ENCODE measurements at regions not wholly inside any gene's neighbourhood (a gene's known extent, or its start where the extent isn't known, plus 50 kb on each side); places are given as distances from the start of the nearest gene placed in this dataset.
"Not testable (repeated sequence)": the region's sequence is repeated elsewhere in the genome, so short reads cannot be mapped to it uniquely, and the experiment has no call there.

GRCh38 chr19:28386066-28386465 is 826.9 kb downstream of the UQCRFS1 start:
- no peak for DNase-seq (ENCODE audit: low read depth)

GRCh38 chr19:28377077-28377476 is 835.9 kb downstream of the UQCRFS1 start:
- no peak for DNase-seq (ENCODE audit: low read depth)

GRCh38 chr19:28374971-28375370 is 838.0 kb downstream of the UQCRFS1 start:
- DNase-seq (ENCODE audit: low read depth) = no peak

- DNase-seq (ENCODE audit: low read depth) = no peak
Measured at GRCh38 chr19:28372576-28373247, 840.2 kb downstream of the UQCRFS1 start.

GRCh38 chr19:28367146-28367545 is 845.8 kb downstream of the UQCRFS1 start:
- no peak for DNase-seq (ENCODE audit: low read depth)

GRCh38 chr19:28363254-28363653 is 849.7 kb downstream of the UQCRFS1 start:
- no peak for DNase-seq (ENCODE audit: low read depth)

- no peak for DNase-seq (ENCODE audit: low read depth)
Measured at GRCh38 chr19:28359431-28360414, 853.2 kb downstream of the UQCRFS1 start.

GRCh38 chr19:28358633-28359032 is 854.3 kb downstream of the UQCRFS1 start:
- DNase-seq (ENCODE audit: low read depth) = no peak

- DNase-seq (ENCODE audit: low read depth) = no peak
Measured at GRCh38 chr19:28351761-28352160, 861.2 kb downstream of the UQCRFS1 start.

- DNase-seq (ENCODE audit: low read depth) = not testable (repeated sequence)
Measured at GRCh38 chr19:28351321-28351720, 861.6 kb downstream of the UQCRFS1 start.

- DNase-seq (ENCODE audit: low read depth) = no peak
Measured at GRCh38 chr19:28350673-28351072, 862.3 kb downstream of the UQCRFS1 start.

- no peak for DNase-seq (ENCODE audit: low read depth)
Measured at GRCh38 chr19:28350037-28350436, 862.9 kb downstream of the UQCRFS1 start.

GRCh38 chr19:28349604-28350003 is 863.3 kb downstream of the UQCRFS1 start:
- no peak for DNase-seq (ENCODE audit: low read depth)

- no peak for DNase-seq (ENCODE audit: low read depth)
Measured at GRCh38 chr19:28345811-28346210, 867.1 kb downstream of the UQCRFS1 start.

- DNase-seq (ENCODE audit: low read depth) = no peak
Measured at GRCh38 chr19:28341810-28342350, 871.1 kb downstream of the UQCRFS1 start.

GRCh38 chr19:28334419-28334818 is 878.5 kb downstream of the UQCRFS1 start:
- no peak for DNase-seq (ENCODE audit: low read depth)

- no peak for DNase-seq (ENCODE audit: low read depth)
Measured at GRCh38 chr19:28333909-28334308, 879.0 kb downstream of the UQCRFS1 start.

- no peak for DNase-seq (ENCODE audit: low read depth)
Measured at GRCh38 chr19:28332886-28333285, 880.1 kb downstream of the UQCRFS1 start.

GRCh38 chr19:28332351-28332750 is 880.6 kb downstream of the UQCRFS1 start:
- DNase-seq (ENCODE audit: low read depth) = no peak

GRCh38 chr19:28331596-28331995 is 881.4 kb downstream of the UQCRFS1 start:
- DNase-seq (ENCODE audit: low read depth) = no peak

GRCh38 chr19:28330831-28331230 is 882.1 kb downstream of the UQCRFS1 start:
- no peak for DNase-seq (ENCODE audit: low read depth)

GRCh38 chr19:28329429-28329828 is 883.5 kb downstream of the UQCRFS1 start:
- DNase-seq (ENCODE audit: low read depth) = no peak

- DNase-seq (ENCODE audit: low read depth) = no peak
Measured at GRCh38 chr19:28327905-28328304, 885.0 kb downstream of the UQCRFS1 start.

Measured in fibroblast of gingiva (primary cell).